H1 (cell line): ENCODE measurements at regions not wholly inside any gene's neighbourhood (a gene's known extent, or its start where the extent isn't known, plus 50 kb on each side); places are given as distances from the start of the nearest gene placed in this dataset.

Experiments
- CTCF ChIA-PET: fragments of 300-600 bp; sonication (Branson Sonifier 250); formaldehyde crosslinking; loops from one replicate; lab custom pipeline; 2021; ENCODE audit not compliant: partially characterized antibody; lab: Charles Lee
- POLR2A ChIA-PET: fragments of 300-600 bp; sonication (Branson Sonifier 250); formaldehyde crosslinking; loops from one replicate; lab custom pipeline; 2021; ENCODE audit warnings: inconsistent platforms; ENCODE audit not compliant: partially characterized antibody; lab: Charles Lee
- DNase-seq, 2 experiments: peaks; one replicate each; pipeline versions ENCODE4 v3.0.0 to v3.0.0-alpha.2; 2010 to 2022; ENCODE audit warnings: low spot score in 2 of 2, low read depth in 1 of 2, mixed read lengths in 1 of 2
- FAIRE-seq: peaks from 2 replicates; lab custom pipeline; 2011; peaks lifted over from hg19 to GRCh38; lab: Jason Lieb, UNC
- H2AFZ ChIP-seq: 2 replicates; pipeline ENCODE4 v1.8.1; 2012; ENCODE audit warnings: low read length, inconsistent platforms
- H2AK5ac ChIP-seq: 2 replicates; pipeline ENCODE4 v1.6.1; 2013; ENCODE audit warnings: low read depth, low read length
- H2BK120ac ChIP-seq: replicated peaks from 2 replicates; pipeline ENCODE3; 2013; ENCODE audit warnings: low read depth, low read length, inconsistent platforms
- H2BK12ac ChIP-seq: 2 replicates; pipeline ENCODE4 v1.6.1; 2013; ENCODE audit warnings: low read depth, low read length
- H2BK15ac ChIP-seq: 2 replicates; pipeline ENCODE4 v1.6.1; 2013; ENCODE audit warnings: low read length
- H2BK20ac ChIP-seq: 2 replicates; pipeline ENCODE4 v1.6.1; 2013; ENCODE audit warnings: low read length
- H2BK5ac ChIP-seq: 2 replicates; pipeline ENCODE4 v1.6.1; 2013; ENCODE audit warnings: low read depth, low read length
- H3K14ac ChIP-seq: 2 replicates; pipeline ENCODE4 v1.6.1; 2013; ENCODE audit warnings: inconsistent platforms; ENCODE audit not compliant: insufficient read length
- H3K18ac ChIP-seq: 2 replicates; pipeline ENCODE4 v1.6.1; 2013; ENCODE audit warnings: low read length; ENCODE audit errors: extremely low read depth
- H3K23ac ChIP-seq: 2 replicates; pipeline ENCODE4 v1.6.1; 2013; ENCODE audit warnings: inconsistent platforms; ENCODE audit not compliant: insufficient read length
- H3K23me2 ChIP-seq: 2 replicates; pipeline ENCODE4 v1.6.1; 2013; ENCODE audit warnings: low read depth, low read length
- H3K27ac ChIP-seq: 2 replicates; pipeline ENCODE4 v1.6.1; 2011; ENCODE audit warnings: low read depth, low read length, inconsistent platforms
- H3K27me3 ChIP-seq, 4 experiments: replicated peaks in 1 of 4; 1 replicate in 1 of 4; 2 replicates in 3 of 4; pipeline versions ENCODE4 v1.6.1 to v1.8.1; 2011 to 2013; ENCODE audit warnings: low read length in 3 of 4, mild to moderate bottlenecking in 3 of 4, inconsistent platforms in 2 of 4, mixed read lengths in 2 of 4, moderate library complexity in 1 of 4; ENCODE audit not compliant: control insufficient read depth in 3 of 4, insufficient read depth in 3 of 4; ENCODE audit errors: extremely low read depth in 1 of 4
- H3K36me3 ChIP-seq, 4 experiments: 2 replicates each; pipeline versions ENCODE4 v1.6.1 to v1.8.1; 2011 to 2013; ENCODE audit warnings: mild to moderate bottlenecking in 4 of 4, low read length in 3 of 4, moderate library complexity in 2 of 4, control low read depth in 1 of 4, inconsistent platforms in 1 of 4; ENCODE audit not compliant: insufficient read depth in 4 of 4, control insufficient read depth in 2 of 4
- H3K4ac ChIP-seq: replicated peaks from 2 replicates; pipeline ENCODE3; 2013; ENCODE audit warnings: low read length, low read depth, mixed read lengths, inconsistent platforms; ENCODE audit not compliant: insufficient read length
- H3K4me1 ChIP-seq, 4 experiments: replicated peaks in 1 of 4; 1 replicate in 1 of 4; 2 replicates in 3 of 4; pipeline versions ENCODE4 v1.6.1 to v1.8.1; 2011 to 2013; ENCODE audit warnings: low read length in 3 of 4, inconsistent platforms in 2 of 4, mixed read lengths in 1 of 4; ENCODE audit not compliant: insufficient read depth in 4 of 4, control insufficient read depth in 3 of 4
- H3K4me2 ChIP-seq, 2 experiments: 2 replicates each; pipeline versions ENCODE4 v1.6.1 to v1.8.1; 2011 to 2013; ENCODE audit warnings: low read depth in 2 of 2, low read length in 2 of 2, control low read depth in 1 of 2, inconsistent platforms in 1 of 2, mild to moderate bottlenecking in 1 of 2; ENCODE audit not compliant: insufficient read depth in 1 of 2
- H3K4me3 ChIP-seq, 4 experiments: fragments of 200-600, 300-600 bp in 1 of 4; sonication (generic), shearing (Covaris generic), sonication (Bioruptor Twin) in 1 of 4; 2 replicates each; pipeline versions ENCODE4 v1.5.1 to v1.8.1; 2011 to 2016; ENCODE audit warnings: low read length in 4 of 4, low read depth in 3 of 4, control low read depth in 2 of 4, inconsistent platforms in 2 of 4, mild to moderate bottlenecking in 2 of 4, mixed read lengths in 1 of 4, moderate library complexity in 1 of 4; ENCODE audit not compliant: insufficient read depth in 2 of 4; ENCODE audit errors: extremely low read depth in 1 of 4
- H3K56ac ChIP-seq: replicated peaks from 2 replicates; pipeline ENCODE3; 2013; ENCODE audit warnings: low read depth, mild to moderate bottlenecking, mixed read lengths, low read length, inconsistent platforms; ENCODE audit not compliant: insufficient read length
- H3K79me1 ChIP-seq: 2 replicates; pipeline ENCODE4 v1.6.1; 2013; ENCODE audit warnings: low read depth, low read length, control low read depth
- H3K79me2 ChIP-seq, 2 experiments: 2 replicates each; pipeline versions ENCODE4 v1.6.1 to v1.8.1; 2012 to 2013; ENCODE audit warnings: low read length in 2 of 2, mild to moderate bottlenecking in 2 of 2, inconsistent platforms in 1 of 2; ENCODE audit not compliant: insufficient read depth in 2 of 2, control insufficient read depth in 1 of 2
- H3K9ac ChIP-seq, 4 experiments: replicated peaks in 1 of 4; 1 replicate in 1 of 4; 2 replicates in 3 of 4; pipeline versions ENCODE4 v1.6.1 to v1.8.1; 2011 to 2013; ENCODE audit warnings: low read depth in 3 of 4, low read length in 3 of 4, control low read depth in 2 of 4, mild to moderate bottlenecking in 2 of 4, moderate library complexity in 2 of 4, inconsistent platforms in 1 of 4; ENCODE audit errors: extremely low read depth in 1 of 4
- H3K9me3 ChIP-seq, 2 experiments: 2 replicates each; pipeline versions ENCODE4 v1.6.1 to v1.8.1; 2012 to 2013; ENCODE audit warnings: mild to moderate bottlenecking in 2 of 2, moderate library complexity in 2 of 2, control low read depth in 1 of 2, inconsistent platforms in 1 of 2, low read depth in 1 of 2, low read length in 1 of 2, mixed read lengths in 1 of 2; ENCODE audit not compliant: insufficient read depth in 2 of 2
- H4K20me1 ChIP-seq, 2 experiments: replicated peaks in 1 of 2; 2 replicates each; pipeline versions ENCODE3 to v1.8.1; 2011 to 2013; ENCODE audit warnings: inconsistent platforms in 2 of 2, low read length in 2 of 2, mild to moderate bottlenecking in 1 of 2; ENCODE audit not compliant: insufficient read depth in 2 of 2, control insufficient read depth in 1 of 2
- H4K5ac ChIP-seq: 2 replicates; pipeline ENCODE4 v1.6.1; 2013; ENCODE audit warnings: low read length, low read depth, mixed read lengths, inconsistent platforms; ENCODE audit not compliant: insufficient read length
- H4K8ac ChIP-seq: 2 replicates; pipeline ENCODE4 v1.8.0; 2013; ENCODE audit warnings: mild to moderate bottlenecking, moderate library complexity, low read length, inconsistent platforms; ENCODE audit not compliant: insufficient read depth; ENCODE audit errors: extremely low read depth
- H4K91ac ChIP-seq: replicated peaks from 2 replicates; pipeline ENCODE3; 2013; ENCODE audit warnings: low read length, mixed read lengths, inconsistent platforms; ENCODE audit not compliant: insufficient read length
- ASH2L ChIP-seq: fragments of 200-600, 300-600 bp; sonication (generic); IDR thresholded peaks from one replicate; pipeline ENCODE4 v1.7.1; 2017; ENCODE audit warnings: low read length
- ATF2 ChIP-seq: IDR thresholded peaks from 2 replicates; pipeline ENCODE4 v1.6.1; 2012; ENCODE audit warnings: low read length, inconsistent platforms
- CBX5 ChIP-seq: fragments of 300-800, 300-1000 bp; sonication (generic); IDR thresholded peaks from 2 replicates; pipeline ENCODE4 v1.7.1; 2016; ENCODE audit warnings: antibody characterized with exemption, low read length, low read depth
- CEBPB ChIP-seq: IDR thresholded peaks from 2 replicates; pipeline ENCODE4 v1.6.1; 2012; ENCODE audit warnings: low read depth, low read length
- EGR1 ChIP-seq: IDR thresholded peaks from 2 replicates; pipeline ENCODE4 v1.6.1; 2011; ENCODE audit warnings: low read depth, low read length, borderline replicate concordance
- GABPA ChIP-seq: IDR thresholded peaks from 2 replicates; pipeline ENCODE4 v1.6.1; 2011; ENCODE audit warnings: mild to moderate bottlenecking, low read length, moderate library complexity, borderline replicate concordance; ENCODE audit not compliant: insufficient read depth
- HDAC6 ChIP-seq: IDR thresholded peaks from one replicate; pipeline ENCODE4 v1.7.1; 2012; ENCODE audit warnings: low read depth, mild to moderate bottlenecking, inconsistent platforms, low read length, moderate library complexity
- PHF8 ChIP-seq: fragments of 200-600 bp; sonication (generic); conservative IDR thresholded peaks from 2 replicates; pipeline ENCODE4 v1.7.1; 2012; ENCODE audit warnings: low read depth, mild to moderate bottlenecking, inconsistent platforms, low read length, moderate library complexity
- POLR2AphosphoS5 ChIP-seq: IDR thresholded peaks from 2 replicates; pipeline ENCODE4 v1.6.1; 2011; ENCODE audit warnings: low read depth, low read length
- POU5F1 ChIP-seq: IDR thresholded peaks from 2 replicates; pipeline ENCODE4 v1.6.1; 2011; ENCODE audit warnings: low read depth, mild to moderate bottlenecking, low read length, moderate library complexity
- RAD21 ChIP-seq, 2 experiments: IDR thresholded peaks in 1 of 2; conservative IDR thresholded peaks in 1 of 2; 2 replicates each; pipeline ENCODE4 v1.6.1; 2011; ENCODE audit warnings: low read depth in 2 of 2, low read length in 2 of 2, improper control_type of control experiment in 1 of 2, inconsistent platforms in 1 of 2, mild to moderate bottlenecking in 1 of 2, moderate library complexity in 1 of 2
- SIX5 ChIP-seq: IDR thresholded peaks from 2 replicates; pipeline ENCODE4 v1.6.1; 2011; ENCODE audit warnings: mild to moderate bottlenecking, low read depth, low read length
- SUZ12 ChIP-seq: fragments of 200-600 bp; sonication (generic); IDR thresholded peaks from 2 replicates; pipeline ENCODE4 v1.6.1; 2012; ENCODE audit warnings: mild to moderate bottlenecking, inconsistent platforms, low read length, moderate library complexity, mixed read lengths
- TAF7 ChIP-seq: optimal IDR thresholded peaks from 2 replicates; pipeline ENCODE3; 2011; ENCODE audit warnings: low read depth, mild to moderate bottlenecking, inconsistent platforms, low read length, moderate library complexity, borderline replicate concordance
- WGBS, 2 experiments: shearing (Covaris generic) in 1 of 2; methylation state at CpG; one replicate each; pipeline versions ENCODE4 v1.1.6 to v1.1.7; 2013 to 2015; ENCODE audit warnings: low lambda C conversion rate in 2 of 2, mixed read lengths in 2 of 2, inconsistent platforms in 1 of 2, low coverage in 1 of 2, missing lambda C conversion rate in 1 of 2; ENCODE audit not compliant: insufficient replicate concordance in 2 of 2, insufficient coverage in 1 of 2, insufficient read length in 1 of 2; ENCODE audit errors: extremely low coverage in 1 of 2, missing lambda C conversion rate in 1 of 2; 5-methylcytosine and 5-hydroxymethylcytosine counted together

GRCh38 chr7:140261105-140261486, 84.3 kb upstream of the KDM7A start:
- H3K9me3 ChIP-seq, result no peaks in the 10 kb centered on the region
- H2BK20ac ChIP-seq, result no peak overlapping the region
- ChIA-PET CTCF (no interaction called here), POLR2A (no interaction called here)
- no peaks in the 10 kb centered on the region for H3K27me3 ChIP-seq
- H2BK12ac ChIP-seq, result no peak overlapping the region
- no peaks in the 10 kb centered on the region for H3K36me3 ChIP-seq
- no peak overlapping the region for H2BK120ac ChIP-seq
- FAIRE-seq (no peak), DNase-seq (no peak)
- 86% methylated on average over 5 of the region's 5 CpGs; no CpG with 5 or more reads in 1 of the 2 experiments for WGBS, 2 experiments
- H3K9ac ChIP-seq, result no peak overlapping the region
- no peak overlapping the region for H3K4me2 ChIP-seq
- no peaks in the 10 kb centered on the region for H4K20me1 ChIP-seq
- 0 out of 2 replicates have a peak overlapping the region, but pooled peaks have one; percentile 53 for H2AFZ ChIP-seq
- no peaks in the 10 kb centered on the region for H3K79me1 ChIP-seq
- no peak overlapping the region for H2AK5ac ChIP-seq
- H3K14ac ChIP-seq, result no peak overlapping the region
- H4K91ac ChIP-seq, result no peak overlapping the region
- H4K8ac ChIP-seq, result no peak overlapping the region
- no peak overlapping the region for H3K4ac ChIP-seq
- no peak overlapping the region for H3K23ac ChIP-seq
- no peaks in the 10 kb centered on the region for H3K79me2 ChIP-seq
- no peak overlapping the region for H4K5ac ChIP-seq
- no peaks in the 10 kb centered on the region for H3K4me1 ChIP-seq
- no peak overlapping the region for H3K27ac ChIP-seq
- H2BK5ac ChIP-seq, result no peak overlapping the region
- H3K4me3 ChIP-seq, result no peak overlapping the region
- no peak overlapping the region for H3K56ac ChIP-seq
- no peak overlapping the region for H2BK15ac ChIP-seq
- H3K18ac ChIP-seq, result no peak overlapping the region; the same call in 1 of the 2 replicates
- no peaks in the 10 kb centered on the region for H3K23me2 ChIP-seq
- TF ChIP-seq CEBPB (no peak), POLR2AphosphoS5 (no peak), POU5F1 (no peak), CBX5 (no peak), SIX5 (no peak), ASH2L (no peak), EGR1 (no peak), TAF7 (no peak), HDAC6 (no peak), GABPA (no peak), PHF8 (no peak), ATF2 (no peak), RAD21 (IDR thresholded peaks at IDR 0.05 in 1 of 2, conservative IDR thresholded peaks at IDR 0.05 in 1 of 2; ENCODE audit: low read depth in 2 of 2, low read length in 2 of 2) (no peak), SUZ12 (no peak)
